ENCODE measurements at regions not wholly inside any gene's neighbourhood (a gene's known extent, or its start where the extent isn't known, plus 50 kb on each side); places are given as distances from the start of the nearest gene placed in this dataset.

GRCh38 chr1:87888446-87888845 is 559.8 kb downstream of the LMO4 start:
- no peak overlapping the region for H3K4me3 Mint-ChIP-seq (ENCODE audit: unreplicated experiment)
- CTCF ChIA-PET = no interaction called here
- Histone ChIP-seq H3K27me3 (replicated peaks; ENCODE audit: control insufficient read depth, insufficient read depth, low read length) (no peaks in the 10 kb centered on the region), H3K4me1 (peaks cover 45% of the 10 kb centered on the region), H3K4me3 (ENCODE audit: low read depth, low read length) (no peak overlapping the region), H3K36me3 (ENCODE audit: control insufficient read depth, insufficient read depth, low read length) (no peaks in the 10 kb centered on the region), H3K9me3 (no peaks in the 10 kb centered on the region)
- peak in 1 of 2 experiments; percentile 47 for DNase-seq
- peaks cover 25% of the 10 kb centered on the region for H3K4me1 Mint-ChIP-seq (ENCODE audit: low read depth, unreplicated experiment)
- peak overlapping the region; percentile 85 for H3K27ac Mint-ChIP-seq (ENCODE audit: unreplicated experiment)
- POLR2A ChIA-PET = no interaction called here
- intact Hi-C loops (cut with micrococcal nuclease; ENCODE audit: unreplicated experiment) = loop anchor here (1.0 kb wide), 2 partner anchors 82 to 101 kb away; no protein-coding TSS in a partner anchor
- H3K9me3 Mint-ChIP-seq (ENCODE audit: unreplicated experiment) = peaks cover 7% of the 10 kb centered on the region
- no TSS peak for BruUV-seq (replicated peaks)
- H3K36me3 Mint-ChIP-seq (ENCODE audit: insufficient read depth, unreplicated experiment) = peaks cover 5% of the 10 kb centered on the region
- H3K27me3 Mint-ChIP-seq (ENCODE audit: insufficient read depth, unreplicated experiment) = no peaks in the 10 kb centered on the region
- no peak for TF ChIP-seq CTCF (IDR thresholded peaks at IDR 0.05; ENCODE audit: insufficient read depth in 1 of 2, low read depth in 1 of 2, low read length in 1 of 2, severe bottlenecking in 1 of 2, unreplicated experiment in 1 of 2)

- POLR2A ChIA-PET = no interaction called here
- intact Hi-C loops (cut with micrococcal nuclease; ENCODE audit: unreplicated experiment) = no loop called here
Observed at GRCh38 chr1:87894062-87894461, 565.4 kb downstream of the LMO4 start.

GRCh38 chr1:87897481-87897880 is 568.8 kb downstream of the LMO4 start:
- Histone ChIP-seq H3K4me3 (ENCODE audit: low read depth, low read length) (no peak overlapping the region), H3K27me3 (replicated peaks; ENCODE audit: control insufficient read depth, insufficient read depth, low read length) (no peaks in the 10 kb centered on the region), H3K9me3 (no peaks in the 10 kb centered on the region), H3K36me3 (ENCODE audit: control insufficient read depth, insufficient read depth, low read length) (no peaks in the 10 kb centered on the region), H3K4me1 (peaks cover 35% of the 10 kb centered on the region)
- TF ChIP-seq CTCF (IDR thresholded peaks at IDR 0.05; ENCODE audit: insufficient read depth in 1 of 2, low read depth in 1 of 2, low read length in 1 of 2, severe bottlenecking in 1 of 2, unreplicated experiment in 1 of 2) = no peak
- Mint-ChIP-seq H3K9me3 (ENCODE audit: unreplicated experiment) (no peaks in the 10 kb centered on the region), H3K4me3 (ENCODE audit: unreplicated experiment) (no peak overlapping the region), H3K27me3 (ENCODE audit: insufficient read depth, unreplicated experiment) (no peaks in the 10 kb centered on the region), H3K27ac (ENCODE audit: unreplicated experiment) (no peak overlapping the region), H3K36me3 (ENCODE audit: insufficient read depth, unreplicated experiment) (no peaks in the 10 kb centered on the region), H3K4me1 (ENCODE audit: low read depth, unreplicated experiment) (peaks cover 7% of the 10 kb centered on the region)
- no peak for DNase-seq
- no TSS peak for BruUV-seq (replicated peaks)
- intact Hi-C loops (cut with micrococcal nuclease; ENCODE audit: unreplicated experiment) = no loop called here
- ChIA-PET POLR2A (no interaction called here), CTCF (no interaction called here)

More at GRCh38 chr1:87894062-87894461, 565.4 kb downstream of the LMO4 start:
- BruUV-seq (replicated peaks) = no TSS peak
- no peaks in the 10 kb centered on the region for H3K9me3 Mint-ChIP-seq (ENCODE audit: unreplicated experiment)
- H3K27me3 Mint-ChIP-seq (ENCODE audit: insufficient read depth, unreplicated experiment) = no peaks in the 10 kb centered on the region
- no peak overlapping the region for H3K27ac Mint-ChIP-seq (ENCODE audit: unreplicated experiment)
- Histone ChIP-seq H3K4me3 (ENCODE audit: low read depth, low read length) (no peak overlapping the region), H3K27me3 (replicated peaks; ENCODE audit: control insufficient read depth, insufficient read depth, low read length) (no peaks in the 10 kb centered on the region), H3K9me3 (no peaks in the 10 kb centered on the region), H3K4me1 (peaks cover 22% of the 10 kb centered on the region), H3K36me3 (ENCODE audit: control insufficient read depth, insufficient read depth, low read length) (no peaks in the 10 kb centered on the region)
- CTCF ChIA-PET = no interaction called here
- no peak for TF ChIP-seq CTCF (IDR thresholded peaks at IDR 0.05; ENCODE audit: insufficient read depth in 1 of 2, low read depth in 1 of 2, low read length in 1 of 2, severe bottlenecking in 1 of 2, unreplicated experiment in 1 of 2)
- DNase-seq = no peak
- no peaks in the 10 kb centered on the region for H3K36me3 Mint-ChIP-seq (ENCODE audit: insufficient read depth, unreplicated experiment)
- H3K4me3 Mint-ChIP-seq (ENCODE audit: unreplicated experiment) = no peak overlapping the region
- H3K4me1 Mint-ChIP-seq (ENCODE audit: low read depth, unreplicated experiment) = no peaks in the 10 kb centered on the region

All from Caco-2 (cell line).